SK-N-SH (cell line): ENCODE measurements at regions not wholly inside any gene's neighbourhood (a gene's known extent, or its start where the extent isn't known, plus 50 kb on each side); places are given as distances from the start of the nearest gene placed in this dataset.

Experiments used
- CTCF ChIA-PET: fragments of 300-600, 350-600 bp; formaldehyde crosslinking; extraction: SDS; loops from one replicate; lab custom pipeline; 2021; lab: Yijun Ruan, JAX
- POLR2A ChIA-PET: fragments of 350-600 bp; sonication (Branson Sonifier 250); formaldehyde crosslinking; extraction: SDS; loops from one replicate; lab custom pipeline; 2020; ENCODE audit warnings: antibody characterized with exemption, inconsistent platforms; lab: Yijun Ruan, JAX
- DNase-seq: peaks from one replicate; pipeline ENCODE4 v3.0.0; 2012
- H2AFZ ChIP-seq: fragments of 200-600 bp; sonication (generic); 2 replicates; pipeline ENCODE4 v1.8.1; 2016; ENCODE audit warnings: antibody characterized with exemption, mild to moderate bottlenecking, low read depth
- H3F3A ChIP-seq: fragments of 200-600 bp; sonication (generic); replicated peaks from 2 replicates; pipeline ENCODE3; 2016; ENCODE audit warnings: antibody characterized with exemption, mild to moderate bottlenecking; ENCODE audit not compliant: insufficient read depth
- H3K27ac ChIP-seq, 2 experiments: fragments of 200-500 bp in 1 of 2; fragments of 200-600 bp in 1 of 2; sonication (Bioruptor generic) in 1 of 2; sonication (generic), shearing (Covaris generic) in 1 of 2; 2 replicates each; pipeline versions ENCODE4 v1.5.1 to v1.6.1; 2014 to 2016; ENCODE audit warnings: low read depth in 2 of 2, inconsistent platforms in 1 of 2, low read length in 1 of 2, mild to moderate bottlenecking in 1 of 2, mixed read lengths in 1 of 2
- H3K27me3 ChIP-seq: fragments of 200-600 bp; sonication (generic), shearing (Covaris generic); 2 replicates; pipeline ENCODE4 v1.6.1; 2016; ENCODE audit warnings: mixed run types; ENCODE audit not compliant: insufficient read depth
- H3K36me3 ChIP-seq, 2 experiments: fragments of 200-500 bp in 1 of 2; fragments of 200-600 bp in 1 of 2; sonication (Bioruptor generic) in 1 of 2; sonication (generic) in 1 of 2; replicated peaks in 1 of 2; 2 replicates each; pipeline versions ENCODE3 to v1.5.1; 2014 to 2016; ENCODE audit warnings: low read length in 1 of 2, mild to moderate bottlenecking in 1 of 2; ENCODE audit not compliant: insufficient read depth in 2 of 2, control insufficient read depth in 1 of 2
- H3K4me1 ChIP-seq, 2 experiments: fragments of 200-500 bp in 1 of 2; fragments of 200-600 bp in 1 of 2; sonication (Bioruptor generic) in 1 of 2; sonication (generic), shearing (Covaris generic) in 1 of 2; 2 replicates each; pipeline versions ENCODE4 v1.5.1 to v1.6.1; 2014 to 2016; ENCODE audit warnings: low read depth in 1 of 2, low read length in 1 of 2, mixed run types in 1 of 2; ENCODE audit not compliant: insufficient read depth in 2 of 2, control insufficient read depth in 1 of 2
- H3K4me2 ChIP-seq: fragments of 200-600 bp; sonication (generic), shearing (Covaris generic); 2 replicates; pipeline ENCODE4 v1.6.1; 2017; ENCODE audit warnings: mixed run types
- H3K4me3 ChIP-seq, 2 experiments: fragments of 200-500 bp in 1 of 2; fragments of 200-600 bp in 1 of 2; sonication (Bioruptor generic) in 1 of 2; sonication (generic), shearing (Covaris generic) in 1 of 2; 2 replicates each; pipeline versions ENCODE4 v1.5.1 to v1.8.1; 2014 to 2016; ENCODE audit warnings: low read depth in 2 of 2, inconsistent platforms in 1 of 2, low read length in 1 of 2, mild to moderate bottlenecking in 1 of 2, mixed read lengths in 1 of 2, moderate library complexity in 1 of 2
- H3K79me2 ChIP-seq: fragments of 200-600 bp; sonication (generic); 2 replicates; pipeline ENCODE4 v1.8.1; 2017; ENCODE audit warnings: mild to moderate bottlenecking; ENCODE audit not compliant: insufficient read depth
- H3K9ac ChIP-seq: fragments of 200-600 bp; sonication (generic); 2 replicates; pipeline ENCODE4 v1.6.1; 2017; ENCODE audit warnings: mixed run types
- H3K9me2 ChIP-seq: fragments of 200-600 bp; sonication (generic); 2 replicates; pipeline ENCODE4 v1.6.1; 2017; ENCODE audit warnings: mixed run types
- H3K9me3 ChIP-seq: fragments of 200-600 bp; sonication (generic); 2 replicates; pipeline ENCODE4 v1.6.1; 2017; ENCODE audit warnings: mixed run types, mild to moderate bottlenecking, moderate library complexity
- H4K20me1 ChIP-seq: fragments of 200-600 bp; sonication (generic); 2 replicates; pipeline ENCODE4 v1.6.1; 2017; ENCODE audit warnings: mild to moderate bottlenecking, mixed run types; ENCODE audit not compliant: insufficient read depth
- CTCF ChIP-seq: fragments of 200-600 bp; sonication (generic); IDR thresholded peaks from 2 replicates; pipeline ENCODE4 v1.6.1; 2017; ENCODE audit warnings: antibody characterized with exemption, mild to moderate bottlenecking, moderate library complexity
- EP300 ChIP-seq, 2 experiments: IDR thresholded peaks; 2 replicates each; pipeline versions ENCODE4 v1.4.0 to v1.6.1; 2012; ENCODE audit warnings: borderline replicate concordance in 1 of 2, low read depth in 1 of 2, low read length in 1 of 2
- EZH2phosphoT487 ChIP-seq: fragments of 200-600 bp; sonication (generic); IDR thresholded peaks from 2 replicates; pipeline ENCODE4 v1.6.1; 2017; ENCODE audit warnings: low read depth, mixed run types, mild to moderate bottlenecking, antibody characterized with exemption, moderate library complexity, borderline replicate concordance
- FOSL2 ChIP-seq: IDR thresholded peaks from 2 replicates; pipeline ENCODE4 v1.4.0; 2012; ENCODE audit warnings: low read depth, mild to moderate bottlenecking, moderate library complexity, borderline replicate concordance
- FOXJ3 ChIP-seq: sonication (generic); formaldehyde crosslinking; IDR thresholded peaks from 2 replicates; pipeline ENCODE4 v1.5.1; 2020; ENCODE audit warnings: mild to moderate bottlenecking, missing genetic modification reagents
- FOXM1 ChIP-seq: IDR thresholded peaks from 2 replicates; pipeline ENCODE4 v1.4.0; 2012; ENCODE audit warnings: low read depth, mild to moderate bottlenecking
- IRF3 ChIP-seq: fragments of 150-350 bp; IDR thresholded peaks from 2 replicates; pipeline ENCODE4 v1.6.1; 2016; ENCODE audit warnings: mild to moderate bottlenecking, low read depth, low read length
- MEF2A ChIP-seq: IDR thresholded peaks from 2 replicates; pipeline ENCODE4 v1.4.0; 2012; ENCODE audit warnings: low read depth, borderline replicate concordance
- MXI1 ChIP-seq: IDR thresholded peaks from 2 replicates; pipeline ENCODE4 v1.6.1; 2012; ENCODE audit warnings: mild to moderate bottlenecking, low read depth, low read length, improper control_type of control experiment
- PBX3 ChIP-seq: IDR thresholded peaks from 2 replicates; pipeline ENCODE4; 2012
- POLR2AphosphoS5 ChIP-seq: IDR thresholded peaks from 2 replicates; pipeline ENCODE4 v1.6.1; 2012; ENCODE audit warnings: low read depth, low read length
- RFX5 ChIP-seq: IDR thresholded peaks from 2 replicates; pipeline ENCODE4 v1.6.1; 2012; ENCODE audit warnings: mild to moderate bottlenecking, improper control_type of control experiment, low read length
- SMC3 ChIP-seq: IDR thresholded peaks from 2 replicates; pipeline ENCODE4 v1.6.1; 2012; ENCODE audit warnings: low read depth, low read length, improper control_type of control experiment
- TAF1 ChIP-seq: IDR thresholded peaks from 2 replicates; pipeline ENCODE4 v1.6.1; 2012; ENCODE audit warnings: low read depth, mild to moderate bottlenecking, low read length, moderate library complexity, borderline replicate concordance
- TEAD4 ChIP-seq: IDR thresholded peaks from 2 replicates; pipeline ENCODE4 v1.4.0; 2012; ENCODE audit warnings: mild to moderate bottlenecking, borderline replicate concordance; ENCODE audit not compliant: insufficient read depth
- USF1 ChIP-seq: IDR thresholded peaks from 2 replicates; pipeline ENCODE4 v1.4.0; 2012; ENCODE audit warnings: low read depth, borderline replicate concordance
- ZBTB33 ChIP-seq: IDR thresholded peaks from 2 replicates; pipeline ENCODE4 v1.4.0; 2012; ENCODE audit warnings: low read depth, borderline replicate concordance
- WGBS: methylation state at CpG from one replicate; pipeline ENCODE4 v1.1.6; 2017; ENCODE audit warnings: low lambda C conversion rate; 5-methylcytosine and 5-hydroxymethylcytosine counted together

GRCh38 chr16:87093804-87094555 is 223.2 kb downstream of the C16orf95 start:
- Histone ChIP-seq H3F3A (no peaks in the 10 kb centered on the region), H3K4me3 (no peak overlapping the region), H3K9ac (no peak overlapping the region), H3K27ac (no peak overlapping the region), H3K27me3 (peaks cover 74% of the 10 kb centered on the region), H3K9me2 (no peaks in the 10 kb centered on the region), H2AFZ (no peak overlapping the region), H3K4me2 (no peak overlapping the region), H4K20me1 (no peaks in the 10 kb centered on the region), H3K36me3 (no peaks in the 10 kb centered on the region), H3K4me1 (no peaks in the 10 kb centered on the region), H3K79me2 (no peaks in the 10 kb centered on the region), H3K9me3 (no peaks in the 10 kb centered on the region)
- no peak for DNase-seq
- TF ChIP-seq EZH2phosphoT487: no peak
- no peak for TF ChIP-seq CTCF
- TF ChIP-seq MXI1: no peak
- no peak for TF ChIP-seq ZBTB33
- TF ChIP-seq FOXM1: no peak
- no peak for TF ChIP-seq FOXJ3 (CRISPR knock-in tag)
- TF ChIP-seq SMC3: no peak
- no peak for TF ChIP-seq PBX3
- TF ChIP-seq TEAD4: no peak
- TF ChIP-seq POLR2AphosphoS5: no peak
- TF ChIP-seq MEF2A: no peak
- TF ChIP-seq EP300 (IDR thresholded peaks at IDR 0.05; ENCODE audit: borderline replicate concordance in 1 of 2, low read depth in 1 of 2, low read length in 1 of 2): no peak
- TF ChIP-seq TAF1: no peak
- no peak for TF ChIP-seq FOSL2
- TF ChIP-seq IRF3: no peak
- no peak for TF ChIP-seq USF1
- TF ChIP-seq RFX5: no peak
- ChIA-PET POLR2A (no interaction called here), CTCF (no interaction called here)
- 14% methylated on average over 13 of the region's 18 CpGs for WGBS
